K562 (cell line): ENCODE measurements at regions not wholly inside any gene's neighbourhood (a gene's known extent, or its start where the extent isn't known, plus 50 kb on each side); places are given as distances from the start of the nearest gene placed in this dataset.

Experiments
- ATAC-seq: fragments of 200-7000 bp; cut with Tn5 transposase; 3 replicates; pipeline ENCODE4 v1.9.1; 2020; ENCODE audit warnings: moderate library complexity
- BruUV-seq: library from RNA; stranded (reverse); fragments of 400-500 nt; replicated peaks from 2 replicates; lab custom pipeline; 2021; lab: Mats Ljungman, UMichigan
- CTCF ChIA-PET: fragments of 300-600 bp; formaldehyde crosslinking; extraction: SDS; loops from one replicate; lab custom pipeline; 2021; ENCODE audit warnings: low intra/inter-chr PET ratio; lab: Yijun Ruan, JAX
- POLR2A ChIA-PET: fragments of 300-600, 350-650 bp; sonication (Branson Sonifier 250); formaldehyde crosslinking; extraction: SDS; loops from one replicate; lab custom pipeline; 2021; ENCODE audit warnings: antibody characterized with exemption, inconsistent platforms; lab: Yijun Ruan, JAX
- DNase-seq, 4 experiments: peaks; one replicate each; pipeline versions ENCODE4 v3.0.0 to v3.0.0-alpha.2; 2011 to 2018; ENCODE audit warnings: low spot score in 3 of 4, mixed read lengths in 3 of 4; ENCODE audit errors: extremely low read depth in 1 of 4
- FAIRE-seq: peaks from 2 replicates; lab custom pipeline; 2011; peaks lifted over from hg19 to GRCh38; lab: Jason Lieb, UNC
- H2AFZ ChIP-seq: 2 replicates; pipeline ENCODE4 v1.6.0; 2011; ENCODE audit warnings: low read depth, low read length, control low read depth, inconsistent platforms
- H3K27ac ChIP-seq: fragments of 200-600 bp; 3 replicates; pipeline ENCODE4 v1.8.0; 2011; ENCODE audit warnings: low read depth, mild to moderate bottlenecking, control low read depth, inconsistent platforms, low read length, moderate library complexity, mixed read lengths; ENCODE audit errors: extremely low read depth
- H3K27me3 ChIP-seq, 2 experiments: fragments of 300-600 bp in 1 of 2; 2 replicates in 1 of 2; 3 replicates in 1 of 2; pipeline versions ENCODE4 v1.6.0 to v1.8.0; 2011; ENCODE audit warnings: inconsistent platforms in 2 of 2, low read length in 2 of 2, mild to moderate bottlenecking in 1 of 2, mixed read lengths in 1 of 2, moderate library complexity in 1 of 2; ENCODE audit not compliant: control insufficient read depth in 2 of 2, insufficient read depth in 2 of 2
- H3K36me3 ChIP-seq: fragments of 300-600 bp; 3 replicates; pipeline ENCODE4 v1.8.0; 2011; ENCODE audit warnings: mild to moderate bottlenecking, low read length, inconsistent platforms; ENCODE audit not compliant: control insufficient read depth, insufficient read depth
- H3K4me1 ChIP-seq, 2 experiments: fragments of 200-600 bp in 1 of 2; replicated peaks in 1 of 2; 2 replicates in 1 of 2; 3 replicates in 1 of 2; pipeline versions ENCODE4 v1.5.1 to v1.8.0; 2011; ENCODE audit warnings: inconsistent platforms in 2 of 2, low read length in 2 of 2, mild to moderate bottlenecking in 1 of 2, mixed read lengths in 1 of 2, moderate library complexity in 1 of 2; ENCODE audit not compliant: control insufficient read depth in 2 of 2, insufficient read depth in 2 of 2
- H3K4me2 ChIP-seq: 2 replicates; pipeline ENCODE4 v1.6.1; 2011; ENCODE audit warnings: low read length, control low read depth, inconsistent platforms, mixed read lengths; ENCODE audit not compliant: insufficient read depth
- H3K4me3 ChIP-seq: fragments of 200-600 bp; sonication (generic), shearing (Covaris generic); 2 replicates; pipeline ENCODE4 v1.5.1; 2016; ENCODE audit warnings: control low read depth, inconsistent platforms
- H3K79me2 ChIP-seq: fragments of 200-600 bp; 3 replicates; pipeline ENCODE4 v1.8.0; 2011; ENCODE audit warnings: low read length, inconsistent platforms; ENCODE audit not compliant: control insufficient read depth, insufficient read depth
- H3K9ac ChIP-seq, 2 experiments: 2 replicates each; pipeline versions ENCODE4 v1.6.0 to v1.6.1; 2011; ENCODE audit warnings: low read depth in 2 of 2, low read length in 2 of 2, control low read depth in 1 of 2, inconsistent platforms in 1 of 2, mild to moderate bottlenecking in 1 of 2, mixed read lengths in 1 of 2; ENCODE audit not compliant: insufficient read depth in 1 of 2
- H3K9me1 ChIP-seq: one replicate; pipeline ENCODE4 v1.6.0; 2011; ENCODE audit warnings: inconsistent platforms, mild to moderate bottlenecking, low read length, moderate library complexity; ENCODE audit not compliant: control insufficient read depth, insufficient read depth
- H3K9me3 ChIP-seq: replicated peaks from 2 replicates; pipeline ENCODE4 v1.5.1; 2011; ENCODE audit warnings: low read depth, low read length, inconsistent platforms; ENCODE audit not compliant: control insufficient read depth, insufficient read depth
- H4K20me1 ChIP-seq: replicated peaks from 2 replicates; pipeline ENCODE4 v1.6.1; 2011; ENCODE audit warnings: low read length, inconsistent platforms, mixed read lengths; ENCODE audit not compliant: control insufficient read depth, insufficient read depth
- BCOR ChIP-seq: fragments of 450-650 bp; IDR thresholded peaks from 2 replicates; pipeline ENCODE4 v1.6.1; 2016
- CBFA2T3 ChIP-seq: fragments of 450-650 bp; IDR thresholded peaks from 2 replicates; pipeline ENCODE4 v1.6.1; 2017
- EZH2 ChIP-seq: IDR thresholded peaks from 2 replicates; pipeline ENCODE4 v1.6.1; 2012; ENCODE audit warnings: low read depth, mild to moderate bottlenecking, inconsistent platforms, low read length, borderline replicate concordance
- MCM3 ChIP-seq: fragments of 450-650 bp; IDR thresholded peaks from 2 replicates; pipeline ENCODE4 v1.6.1; 2016
- NCOR1 ChIP-seq: fragments of 450-650 bp; IDR thresholded peaks from 2 replicates; pipeline ENCODE4 v1.6.1; 2016; ENCODE audit warnings: mild to moderate bottlenecking, moderate library complexity
- PML ChIP-seq: IDR thresholded peaks from 2 replicates; pipeline ENCODE4 v1.6.1; 2012; ENCODE audit warnings: low read length, inconsistent platforms
- TAL1 ChIP-seq: fragments of 450-650 bp; IDR thresholded peaks from 2 replicates; pipeline ENCODE4 v1.6.1; 2016; ENCODE audit warnings: mild to moderate bottlenecking
- TEAD4 ChIP-seq, 2 experiments: sonication (generic) in 1 of 2; formaldehyde crosslinking in 1 of 2; IDR thresholded peaks; 2 replicates each; pipeline versions ENCODE4 v1.6.1 to v1.8.0; 2012 to 2022; ENCODE audit warnings: borderline replicate concordance in 1 of 2, inconsistent platforms in 1 of 2, low read length in 1 of 2, mild to moderate bottlenecking in 1 of 2, missing genetic modification reagents in 1 of 2
- WHSC1 ChIP-seq: IDR thresholded peaks from one replicate; pipeline ENCODE4 v1.6.1; 2012; ENCODE audit warnings: low read length, control low read depth, inconsistent platforms
- ZNF41 ChIP-seq: fragments of 250-450 bp; sonication (Bioruptor Pico); conservative IDR thresholded peaks from 2 replicates; pipeline ENCODE4 v1.4.0; 2020; ENCODE audit warnings: mild to moderate bottlenecking
- ZNF586 ChIP-seq: fragments of 450-650 bp; formaldehyde crosslinking; conservative IDR thresholded peaks from 2 replicates; pipeline ENCODE4 v1.4.0; 2020; ENCODE audit warnings: mild to moderate bottlenecking, moderate library complexity
- ZNF76 ChIP-seq: fragments of 250-450 bp; sonication (Bioruptor Pico); IDR thresholded peaks from 2 replicates; pipeline ENCODE4 v1.4.0; 2020; ENCODE audit warnings: mild to moderate bottlenecking, moderate library complexity, borderline replicate concordance
- ZSCAN29 ChIP-seq: fragments of 450-650 bp; IDR thresholded peaks from 2 replicates; pipeline ENCODE4 v1.6.1; 2017
- WGBS: fragments of 100-300 bp; shearing (Covaris generic); methylation state at CpG from one replicate; pipeline ENCODE4 v1.1.6; 2016; ENCODE audit warnings: low coverage, mixed read lengths; ENCODE audit not compliant: insufficient coverage; ENCODE audit errors: missing lambda C conversion rate; 5-methylcytosine and 5-hydroxymethylcytosine counted together
- in situ Hi-C: fragments of 300-500 bp; cut with MboI; formaldehyde crosslinking; loops from 4 replicates; pipeline ENCODE4 v1.15.0; 2018; ENCODE audit warnings: inconsistent platforms, mixed read lengths
- intact Hi-C: fragments of 100-400 bp; cut with micrococcal nuclease; formaldehyde crosslinking; loops from 2 replicates; pipeline ENCODE4 v1.14.2; 2022
- TF ChIP-seq, protein P1 (sequence below): fragments of 250-450 bp; sonication (Bioruptor Pico); IDR thresholded peaks from 2 replicates; pipeline ENCODE4 v1.4.0; 2020; ENCODE audit warnings: mild to moderate bottlenecking, moderate library complexity, borderline replicate concordance
- TF ChIP-seq, protein P2 (sequence below): fragments of 450-650 bp; IDR thresholded peaks from 2 replicates; pipeline ENCODE4 v1.6.1; 2016; ENCODE audit warnings: mild to moderate bottlenecking
- TF ChIP-seq, protein P3 (sequence below): sonication (generic); formaldehyde crosslinking; IDR thresholded peaks from 2 replicates; pipeline ENCODE4 v1.8.0; 2023; ENCODE audit warnings: mild to moderate bottlenecking, missing genetic modification reagents

DNA sequence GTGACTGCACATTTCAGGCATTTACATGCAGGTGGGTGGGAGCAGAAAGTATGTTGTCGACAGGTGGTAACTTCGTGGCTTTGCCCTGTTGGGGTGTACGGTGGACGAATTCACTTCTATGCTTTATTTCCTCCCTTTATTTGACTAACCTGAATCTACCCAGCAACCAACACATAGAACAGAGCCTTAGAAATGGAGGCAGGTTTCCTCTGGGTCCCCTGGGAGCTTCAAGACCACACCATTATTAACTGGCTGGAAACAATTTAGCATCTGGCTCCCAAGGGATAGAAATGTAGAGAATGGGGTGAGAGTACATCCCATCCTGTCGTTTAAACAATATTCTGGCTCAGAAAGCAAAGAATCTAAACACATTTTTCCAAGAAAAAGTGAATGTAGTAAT, 244.4 kb downstream of the DLEU7 start (continued):
- no peak for TF ChIP-seq EZH2
- TF ChIP-seq MCM3, result no peak
- TF ChIP-seq, protein P1, sequence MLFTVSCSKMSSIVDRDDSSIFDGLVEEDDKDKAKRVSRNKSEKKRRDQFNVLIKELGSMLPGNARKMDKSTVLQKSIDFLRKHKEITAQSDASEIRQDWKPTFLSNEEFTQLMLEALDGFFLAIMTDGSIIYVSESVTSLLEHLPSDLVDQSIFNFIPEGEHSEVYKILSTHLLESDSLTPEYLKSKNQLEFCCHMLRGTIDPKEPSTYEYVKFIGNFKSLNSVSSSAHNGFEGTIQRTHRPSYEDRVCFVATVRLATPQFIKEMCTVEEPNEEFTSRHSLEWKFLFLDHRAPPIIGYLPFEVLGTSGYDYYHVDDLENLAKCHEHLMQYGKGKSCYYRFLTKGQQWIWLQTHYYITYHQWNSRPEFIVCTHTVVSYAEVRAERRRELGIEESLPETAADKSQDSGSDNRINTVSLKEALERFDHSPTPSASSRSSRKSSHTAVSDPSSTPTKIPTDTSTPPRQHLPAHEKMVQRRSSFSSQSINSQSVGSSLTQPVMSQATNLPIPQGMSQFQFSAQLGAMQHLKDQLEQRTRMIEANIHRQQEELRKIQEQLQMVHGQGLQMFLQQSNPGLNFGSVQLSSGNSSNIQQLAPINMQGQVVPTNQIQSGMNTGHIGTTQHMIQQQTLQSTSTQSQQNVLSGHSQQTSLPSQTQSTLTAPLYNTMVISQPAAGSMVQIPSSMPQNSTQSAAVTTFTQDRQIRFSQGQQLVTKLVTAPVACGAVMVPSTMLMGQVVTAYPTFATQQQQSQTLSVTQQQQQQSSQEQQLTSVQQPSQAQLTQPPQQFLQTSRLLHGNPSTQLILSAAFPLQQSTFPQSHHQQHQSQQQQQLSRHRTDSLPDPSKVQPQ, result no peak
- TF ChIP-seq, protein P2, sequence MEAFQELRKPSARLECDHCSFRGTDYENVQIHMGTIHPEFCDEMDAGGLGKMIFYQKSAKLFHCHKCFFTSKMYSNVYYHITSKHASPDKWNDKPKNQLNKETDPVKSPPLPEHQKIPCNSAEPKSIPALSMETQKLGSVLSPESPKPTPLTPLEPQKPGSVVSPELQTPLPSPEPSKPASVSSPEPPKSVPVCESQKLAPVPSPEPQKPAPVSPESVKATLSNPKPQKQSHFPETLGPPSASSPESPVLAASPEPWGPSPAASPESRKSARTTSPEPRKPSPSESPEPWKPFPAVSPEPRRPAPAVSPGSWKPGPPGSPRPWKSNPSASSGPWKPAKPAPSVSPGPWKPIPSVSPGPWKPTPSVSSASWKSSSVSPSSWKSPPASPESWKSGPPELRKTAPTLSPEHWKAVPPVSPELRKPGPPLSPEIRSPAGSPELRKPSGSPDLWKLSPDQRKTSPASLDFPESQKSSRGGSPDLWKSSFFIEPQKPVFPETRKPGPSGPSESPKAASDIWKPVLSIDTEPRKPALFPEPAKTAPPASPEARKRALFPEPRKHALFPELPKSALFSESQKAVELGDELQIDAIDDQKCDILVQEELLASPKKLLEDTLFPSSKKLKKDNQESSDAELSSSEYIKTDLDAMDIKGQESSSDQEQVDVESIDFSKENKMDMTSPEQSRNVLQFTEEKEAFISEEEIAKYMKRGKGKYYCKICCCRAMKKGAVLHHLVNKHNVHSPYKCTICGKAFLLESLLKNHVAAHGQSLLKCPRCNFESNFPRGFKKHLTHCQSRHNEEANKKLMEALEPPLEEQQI, result no peak
- TF ChIP-seq WHSC1, result no peak
- no peak for TF ChIP-seq ZNF76
- no peak for TF ChIP-seq ZNF41 (CRISPR knock-in tag)

DNA sequence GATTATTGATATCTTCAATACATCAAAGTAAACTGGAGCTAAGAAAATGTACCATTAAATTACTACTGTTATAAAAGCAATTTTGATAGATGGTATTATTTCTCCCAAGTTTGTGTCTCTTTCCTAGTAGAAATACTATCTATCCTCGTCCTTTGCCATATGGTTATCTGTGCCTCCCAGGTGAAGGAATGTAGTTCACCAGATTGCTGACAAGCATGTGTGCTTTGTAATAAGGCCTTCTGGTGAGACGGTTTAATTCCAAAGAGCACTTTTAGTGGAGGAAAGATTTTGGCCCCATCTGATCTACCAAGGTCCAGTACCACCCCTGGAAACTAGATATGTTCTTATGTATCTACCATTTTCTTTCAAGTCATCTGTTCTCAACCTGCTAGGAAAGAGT, 243.6 kb downstream of the DLEU7 start:
- Histone ChIP-seq H3K4me1 (peaks cover 0 to 7% of the 10 kb centered on the region in 2 experiments; a peak in 3 of 5 replicates), H4K20me1 (no peaks in the 10 kb centered on the region), H3K79me2 (no peaks in the 10 kb centered on the region), H3K9me3 (no peaks in the 10 kb centered on the region), H2AFZ (no peak overlapping the region), H3K27ac (no peak overlapping the region), H3K36me3 (no peaks in the 10 kb centered on the region), H3K4me2 (no peak overlapping the region), H3K9ac (no peak overlapping the region), H3K4me3 (no peak overlapping the region), H3K9me1 (no peaks in the 10 kb centered on the region), H3K27me3 (no peaks in the 10 kb centered on the region)
- CTCF ChIA-PET, result no interaction called here
- no TSS peak for BruUV-seq
- intact Hi-C loops (no loop called here), in situ Hi-C loops (no loop called here)
- DNase-seq, result peak in 1 of 4 experiments; percentile 10
- 0% methylated on average over 2 of the region's 2 CpGs for WGBS
- no peak for ATAC-seq
- POLR2A ChIA-PET, result no interaction called here
- FAIRE-seq, result no peak
- TF ChIP-seq BCOR (no peak), ZNF586 (CRISPR knock-in tag) (no peak), TAL1 (peak; percentile 67), ZSCAN29 (no peak), PML (no peak), CBFA2T3 (peak; percentile 68), TEAD4 (IDR thresholded peaks at IDR 0.05; ENCODE audit: low read length) (peak; percentile 81), TEAD4 (CRISPR knock-in tag; IDR thresholded peaks at IDR 0.05; ENCODE audit: borderline replicate concordance) (no peak), NCOR1 (peak; percentile 26; the same call in 1 of the 2 replicates)
- TF ChIP-seq, protein P3, sequence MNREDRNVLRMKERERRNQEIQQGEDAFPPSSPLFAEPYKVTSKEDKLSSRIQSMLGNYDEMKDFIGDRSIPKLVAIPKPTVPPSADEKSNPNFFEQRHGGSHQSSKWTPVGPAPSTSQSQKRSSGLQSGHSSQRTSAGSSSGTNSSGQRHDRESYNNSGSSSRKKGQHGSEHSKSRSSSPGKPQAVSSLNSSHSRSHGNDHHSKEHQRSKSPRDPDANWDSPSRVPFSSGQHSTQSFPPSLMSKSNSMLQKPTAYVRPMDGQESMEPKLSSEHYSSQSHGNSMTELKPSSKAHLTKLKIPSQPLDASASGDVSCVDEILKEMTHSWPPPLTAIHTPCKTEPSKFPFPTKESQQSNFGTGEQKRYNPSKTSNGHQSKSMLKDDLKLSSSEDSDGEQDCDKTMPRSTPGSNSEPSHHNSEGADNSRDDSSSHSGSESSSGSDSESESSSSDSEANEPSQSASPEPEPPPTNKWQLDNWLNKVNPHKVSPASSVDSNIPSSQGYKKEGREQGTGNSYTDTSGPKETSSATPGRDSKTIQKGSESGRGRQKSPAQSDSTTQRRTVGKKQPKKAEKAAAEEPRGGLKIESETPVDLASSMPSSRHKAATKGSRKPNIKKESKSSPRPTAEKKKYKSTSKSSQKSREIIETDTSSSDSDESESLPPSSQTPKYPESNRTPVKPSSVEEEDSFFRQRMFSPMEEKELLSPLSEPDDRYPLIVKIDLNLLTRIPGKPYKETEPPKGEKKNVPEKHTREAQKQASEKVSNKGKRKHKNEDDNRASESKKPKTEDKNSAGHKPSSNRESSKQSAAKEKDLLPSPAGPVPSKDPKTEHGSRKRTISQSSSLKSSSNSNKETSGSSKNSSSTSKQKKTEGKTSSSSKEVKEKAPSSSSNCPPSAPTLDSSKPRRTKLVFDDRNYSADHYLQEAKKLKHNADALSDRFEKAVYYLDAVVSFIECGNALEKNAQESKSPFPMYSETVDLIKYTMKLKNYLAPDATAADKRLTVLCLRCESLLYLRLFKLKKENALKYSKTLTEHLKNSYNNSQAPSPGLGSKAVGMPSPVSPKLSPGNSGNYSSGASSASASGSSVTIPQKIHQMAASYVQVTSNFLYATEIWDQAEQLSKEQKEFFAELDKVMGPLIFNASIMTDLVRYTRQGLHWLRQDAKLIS (CRISPR knock-in tag), result no peak
